Activated T-cell treated with anti-CD3 and anti-CD28 coated beads, Interleukin-2, amount 50 U/mL, for 4 hours (primary cell): ENCODE measurements at regions not wholly inside any gene's neighbourhood (a gene's known extent, or its start where the extent isn't known, plus 50 kb on each side); places are given as distances from the start of the nearest gene placed in this dataset.
"Not testable (repeated sequence)": the region's sequence is repeated elsewhere in the genome, so short reads cannot be mapped to it uniquely, and the experiment has no call there.

Experiments
- ATAC-seq, 2 donors: fragments of 200-7000 bp; cut with Tn5 transposase; one replicate each; pipeline ENCODE4 v1.10.0; 2021
- DNase-seq: peaks from one replicate; pipeline ENCODE4 v3.0.0-alpha.2; 2020
- H3K27me3 Mint-ChIP-seq: one replicate; pipeline ENCODE4 v1.8.0; 2021; ENCODE audit warnings: low read depth, mixed read lengths
- H3K36me3 Mint-ChIP-seq: one replicate; pipeline ENCODE4 v1.8.0; 2022; ENCODE audit warnings: mixed read lengths; ENCODE audit not compliant: insufficient read depth
- H3K4me1 Mint-ChIP-seq: one replicate; pipeline ENCODE4 v1.8.0; 2021; ENCODE audit warnings: low read depth, mixed read lengths
- H3K4me3 Mint-ChIP-seq: one replicate; pipeline ENCODE4 v1.8.0; 2021; ENCODE audit warnings: mild to moderate bottlenecking, moderate library complexity, mixed read lengths
- H3K9me3 Mint-ChIP-seq: one replicate; pipeline ENCODE4 v1.8.0; 2021; ENCODE audit warnings: mixed read lengths

GRCh38 chr7:113763226-113763625 lies 155.6 kb downstream of the PPP1R3A start:
- Mint-ChIP-seq H3K9me3 (no peaks in the 10 kb centered on the region), H3K4me3 (no peak overlapping the region), H3K36me3 (no peaks in the 10 kb centered on the region), H3K4me1 (no peaks in the 10 kb centered on the region), H3K27me3 (no peaks in the 10 kb centered on the region)
- no peak for DNase-seq
- ATAC-seq, result no peak

- DNase-seq, result no peak
- Mint-ChIP-seq H3K4me3 (no peak overlapping the region), H3K9me3 (no peaks in the 10 kb centered on the region), H3K36me3 (no peaks in the 10 kb centered on the region), H3K4me1 (no peaks in the 10 kb centered on the region), H3K27me3 (no peaks in the 10 kb centered on the region)
- no peak for ATAC-seq
Measured at GRCh38 chr7:113756250-113756649, 162.6 kb downstream of the PPP1R3A start.

GRCh38 chr7:113752689-113753088 lies 166.1 kb downstream of the PPP1R3A start:
- Mint-ChIP-seq H3K9me3 (no peaks in the 10 kb centered on the region), H3K4me1 (no peaks in the 10 kb centered on the region), H3K27me3 (no peaks in the 10 kb centered on the region), H3K4me3 (no peak overlapping the region), H3K36me3 (no peaks in the 10 kb centered on the region)
- DNase-seq (no peak), ATAC-seq (no peak)

- H3K9me3 Mint-ChIP-seq, result no peaks in the 10 kb centered on the region
- no peaks in the 10 kb centered on the region for H3K36me3 Mint-ChIP-seq
- no peaks in the 10 kb centered on the region for H3K27me3 Mint-ChIP-seq
- ATAC-seq (no peak), DNase-seq (no peak)
- H3K4me1 Mint-ChIP-seq, result no peaks in the 10 kb centered on the region
- H3K4me3 Mint-ChIP-seq, result no peak overlapping the region
Measured at GRCh38 chr7:113752289-113752688, 166.5 kb downstream of the PPP1R3A start.

GRCh38 chr7:113751547-113751946 lies 167.3 kb downstream of the PPP1R3A start:
- Mint-ChIP-seq H3K9me3 (no peaks in the 10 kb centered on the region), H3K4me3 (no peak overlapping the region), H3K36me3 (no peaks in the 10 kb centered on the region), H3K4me1 (no peaks in the 10 kb centered on the region), H3K27me3 (no peaks in the 10 kb centered on the region)
- no peak for DNase-seq
- no peak for ATAC-seq

GRCh38 chr7:113748385-113748784 lies 170.4 kb downstream of the PPP1R3A start:
- not testable (repeated sequence) for ATAC-seq, DNase-seq, H3K36me3 Mint-ChIP-seq, H3K9me3 Mint-ChIP-seq, H3K27me3 Mint-ChIP-seq, H3K4me3 Mint-ChIP-seq, H3K4me1 Mint-ChIP-seq

GRCh38 chr7:113742946-113743431 lies 175.8 kb downstream of the PPP1R3A start:
- H3K36me3 Mint-ChIP-seq, DNase-seq, H3K4me1 Mint-ChIP-seq, H3K9me3 Mint-ChIP-seq, ATAC-seq, H3K27me3 Mint-ChIP-seq, H3K4me3 Mint-ChIP-seq: not testable (repeated sequence)

GRCh38 chr7:113742377-113742776 lies 176.4 kb downstream of the PPP1R3A start:
- DNase-seq (no peak), ATAC-seq (no peak)
- H3K4me3 Mint-ChIP-seq, result no peak overlapping the region
- no peaks in the 10 kb centered on the region for H3K27me3 Mint-ChIP-seq
- no peaks in the 10 kb centered on the region for H3K36me3 Mint-ChIP-seq
- peaks cover 5% of the 10 kb centered on the region for H3K9me3 Mint-ChIP-seq
- no peaks in the 10 kb centered on the region for H3K4me1 Mint-ChIP-seq

- no peaks in the 10 kb centered on the region for H3K9me3 Mint-ChIP-seq
- DNase-seq (no peak), ATAC-seq (no peak)
- H3K27me3 Mint-ChIP-seq, result no peaks in the 10 kb centered on the region
- no peaks in the 10 kb centered on the region for H3K4me1 Mint-ChIP-seq
- H3K36me3 Mint-ChIP-seq, result no peaks in the 10 kb centered on the region
- H3K4me3 Mint-ChIP-seq, result no peak overlapping the region
Measured at GRCh38 chr7:113731571-113731970, 187.2 kb downstream of the PPP1R3A start.

GRCh38 chr7:113730309-113730955 lies 188.4 kb downstream of the PPP1R3A start:
- Mint-ChIP-seq H3K27me3 (no peaks in the 10 kb centered on the region), H3K4me1 (no peaks in the 10 kb centered on the region), H3K4me3 (no peak overlapping the region), H3K36me3 (no peaks in the 10 kb centered on the region), H3K9me3 (no peaks in the 10 kb centered on the region)
- ATAC-seq, result no peak
- DNase-seq, result no peak

GRCh38 chr7:113727486-113727885 lies 191.3 kb downstream of the PPP1R3A start:
- no peaks in the 10 kb centered on the region for H3K9me3 Mint-ChIP-seq
- no peaks in the 10 kb centered on the region for H3K4me1 Mint-ChIP-seq
- H3K4me3 Mint-ChIP-seq, result no peak overlapping the region
- ATAC-seq (no peak), DNase-seq (no peak)
- no peaks in the 10 kb centered on the region for H3K27me3 Mint-ChIP-seq
- H3K36me3 Mint-ChIP-seq, result no peaks in the 10 kb centered on the region

- DNase-seq, result no peak
- Mint-ChIP-seq H3K4me1 (no peaks in the 10 kb centered on the region), H3K9me3 (no peaks in the 10 kb centered on the region), H3K36me3 (no peaks in the 10 kb centered on the region), H3K4me3 (no peak overlapping the region), H3K27me3 (no peaks in the 10 kb centered on the region)
- ATAC-seq, result no peak
Measured at GRCh38 chr7:113722006-113722405, 196.8 kb downstream of the PPP1R3A start.

- Mint-ChIP-seq H3K27me3 (no peaks in the 10 kb centered on the region), H3K36me3 (no peaks in the 10 kb centered on the region), H3K9me3 (no peaks in the 10 kb centered on the region), H3K4me3 (no peak overlapping the region), H3K4me1 (no peaks in the 10 kb centered on the region)
- DNase-seq (no peak), ATAC-seq (no peak)
Measured at GRCh38 chr7:113717739-113718138, 201.1 kb downstream of the PPP1R3A start.

- Mint-ChIP-seq H3K36me3 (no peaks in the 10 kb centered on the region), H3K4me3 (no peak overlapping the region), H3K9me3 (no peaks in the 10 kb centered on the region), H3K27me3 (no peaks in the 10 kb centered on the region), H3K4me1 (no peaks in the 10 kb centered on the region)
- no peak for ATAC-seq
- no peak for DNase-seq
Measured at GRCh38 chr7:113715981-113716856, 202.6 kb downstream of the PPP1R3A start.

- ATAC-seq (no peak), DNase-seq (no peak)
- H3K4me3 Mint-ChIP-seq, result no peak overlapping the region
- H3K27me3 Mint-ChIP-seq, result no peaks in the 10 kb centered on the region
- H3K36me3 Mint-ChIP-seq, result no peaks in the 10 kb centered on the region
- H3K4me1 Mint-ChIP-seq, result no peaks in the 10 kb centered on the region
- H3K9me3 Mint-ChIP-seq, result no peaks in the 10 kb centered on the region
Measured at GRCh38 chr7:113715262-113715661, 203.5 kb downstream of the PPP1R3A start.
